ENCODE measurements at regions not wholly inside any gene's neighbourhood (a gene's known extent, or its start where the extent isn't known, plus 50 kb on each side); places are given as distances from the start of the nearest gene placed in this dataset.
"Not testable (repeated sequence)": the region's sequence is repeated elsewhere in the genome, so short reads cannot be mapped to it uniquely, and the experiment has no call there.

- DNase-seq (ENCODE audit: low spot score), result not testable (repeated sequence)
These were observed 226.0 kb downstream of the TMEM121 start for GRCh38 chr14:105752420-105752819.

GRCh38 chr14:105760691-105761344, 234.4 kb downstream of the TMEM121 start:
- no peak for DNase-seq (ENCODE audit: low spot score)

GRCh38 chr14:105761345-105761740, 235.0 kb downstream of the TMEM121 start:
- not testable (repeated sequence) for DNase-seq (ENCODE audit: low spot score)

GRCh38 chr14:105761842-105762241, 235.5 kb downstream of the TMEM121 start:
- no peak for DNase-seq (ENCODE audit: low spot score)

GRCh38 chr14:105762262-105762661, 235.9 kb downstream of the TMEM121 start:
- not testable (repeated sequence) for DNase-seq (ENCODE audit: low spot score)

- DNase-seq (ENCODE audit: low spot score), result not testable (repeated sequence)
These were observed 238.0 kb downstream of the TMEM121 start for GRCh38 chr14:105764254-105764901.

- DNase-seq (ENCODE audit: low spot score), result not testable (repeated sequence)
These were observed 238.9 kb downstream of the TMEM121 start for GRCh38 chr14:105765072-105765825.

GRCh38 chr14:105765893-105766614, 239.7 kb downstream of the TMEM121 start:
- DNase-seq (ENCODE audit: low spot score), result no peak

GRCh38 chr14:105767315-105767714, 240.9 kb downstream of the TMEM121 start:
- DNase-seq (ENCODE audit: low spot score), result no peak

GRCh38 chr14:105768039-105768438, 241.7 kb downstream of the TMEM121 start:
- DNase-seq (ENCODE audit: low spot score), result not testable (repeated sequence)

GRCh38 chr14:105769061-105769730, 242.8 kb downstream of the TMEM121 start:
- DNase-seq (ENCODE audit: low spot score), result not testable (repeated sequence)

- DNase-seq (ENCODE audit: low spot score), result not testable (repeated sequence)
These were observed 244.3 kb downstream of the TMEM121 start for GRCh38 chr14:105770619-105771216.

GRCh38 chr14:105771261-105772226, 245.2 kb downstream of the TMEM121 start:
- DNase-seq (ENCODE audit: low spot score), result not testable (repeated sequence)

- DNase-seq (ENCODE audit: low spot score), result not testable (repeated sequence)
These were observed 246.4 kb downstream of the TMEM121 start for GRCh38 chr14:105772710-105773250.

GRCh38 chr14:105773584-105773983, 247.2 kb downstream of the TMEM121 start:
- no peak for DNase-seq (ENCODE audit: low spot score)

GRCh38 chr14:105774001-105774400, 247.6 kb downstream of the TMEM121 start:
- DNase-seq (ENCODE audit: low spot score), result no peak

GRCh38 chr14:105774585-105775348, 248.4 kb downstream of the TMEM121 start:
- not testable (repeated sequence) for DNase-seq (ENCODE audit: low spot score)

GRCh38 chr14:105775349-105775923, 249.1 kb downstream of the TMEM121 start:
- not testable (repeated sequence) for DNase-seq (ENCODE audit: low spot score)
